ENCODE measurements at regions not wholly inside any gene's neighbourhood (a gene's known extent, or its start where the extent isn't known, plus 50 kb on each side); places are given as distances from the start of the nearest gene placed in this dataset.

DNA sequence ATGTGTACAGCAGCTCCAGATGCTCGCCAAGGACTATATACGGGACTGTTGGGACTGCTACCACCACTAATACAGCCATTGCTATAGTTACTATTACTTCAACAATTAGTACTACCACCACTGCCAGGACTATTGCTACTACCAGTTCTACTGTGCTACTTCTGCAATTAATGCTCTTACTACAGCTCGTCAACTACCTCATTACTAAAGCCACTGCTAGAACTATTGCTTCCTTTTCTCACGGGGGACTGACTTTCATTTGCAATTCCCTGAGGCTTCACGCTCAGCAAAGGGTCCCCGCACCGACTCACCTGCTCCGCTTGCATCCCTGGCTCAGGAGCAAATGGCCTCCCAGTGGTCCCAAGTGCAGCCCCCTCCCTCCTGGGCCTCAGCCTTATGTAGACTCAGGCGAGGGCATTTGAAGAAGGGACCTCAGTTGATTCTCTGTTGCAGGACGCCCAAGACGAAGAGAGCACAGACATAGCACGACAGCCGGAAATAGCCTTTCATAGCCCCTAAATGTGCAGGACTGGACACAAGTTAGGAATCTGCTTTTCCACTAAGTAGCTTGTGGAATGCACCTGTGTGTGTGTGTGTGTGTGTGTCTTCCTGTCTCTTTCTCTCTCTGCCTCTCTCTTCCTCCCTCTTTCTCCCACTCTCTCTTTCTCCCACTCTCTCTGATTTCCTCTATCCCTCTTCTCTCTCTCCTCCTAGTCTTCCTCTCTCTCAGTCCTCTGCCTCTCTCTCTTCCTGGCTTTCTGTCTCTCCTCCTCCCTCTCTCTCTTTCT, 294.8 kb downstream of the ASMT start:
- DNase-seq (ENCODE audit: low read depth in 6 of 9, low spot score in 9 of 9), result no peak
- H3K4me1 ChIP-seq (ENCODE audit: control insufficient read depth in 2 of 2, insufficient read depth in 2 of 2, low read length in 2 of 2), result no peaks in the 10 kb centered on the region
- no peaks in the 10 kb centered on the region for H3K27me3 ChIP-seq (ENCODE audit: control insufficient read depth in 2 of 2, insufficient read depth in 1 of 2, low read length in 1 of 2)
- no peak overlapping the region for H3K27ac ChIP-seq (ENCODE audit: low read depth in 1 of 2, low read length in 1 of 2)
- H3K36me3 ChIP-seq (ENCODE audit: control insufficient read depth in 2 of 2, insufficient read depth in 2 of 2, low read length in 1 of 2), result no peaks in the 10 kb centered on the region
- no peaks in the 10 kb centered on the region for H3K9me3 ChIP-seq (ENCODE audit: control insufficient read depth in 2 of 2, insufficient read depth in 1 of 2, low read length in 1 of 2)
- no peak overlapping the region for H3K4me3 ChIP-seq (ENCODE audit: low read length in 2 of 2)
- 54% methylated on average over 13 of the region's 13 CpGs for WGBS

DNA sequence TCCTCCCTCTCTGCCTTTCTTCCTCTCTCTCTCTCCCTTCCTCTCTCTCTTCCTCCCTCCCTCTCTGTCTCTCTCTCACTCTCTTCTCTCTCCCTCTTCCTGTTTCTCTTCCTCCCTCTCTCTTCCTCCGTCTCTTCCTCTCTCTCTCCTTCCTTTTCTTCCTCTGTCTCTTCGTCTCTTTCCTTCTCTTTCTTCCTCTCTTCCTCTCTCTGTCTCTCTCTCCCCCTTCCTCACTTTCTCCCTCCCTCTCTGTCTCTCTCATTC, 295.3 kb downstream of the ASMT start:
- DNase-seq (ENCODE audit: low read depth in 6 of 9, low spot score in 9 of 9), result no peak
- 76% methylated on average over 2 of the region's 2 CpGs for WGBS
- no peak overlapping the region for H3K4me3 ChIP-seq (ENCODE audit: low read length in 2 of 2)

DNA sequence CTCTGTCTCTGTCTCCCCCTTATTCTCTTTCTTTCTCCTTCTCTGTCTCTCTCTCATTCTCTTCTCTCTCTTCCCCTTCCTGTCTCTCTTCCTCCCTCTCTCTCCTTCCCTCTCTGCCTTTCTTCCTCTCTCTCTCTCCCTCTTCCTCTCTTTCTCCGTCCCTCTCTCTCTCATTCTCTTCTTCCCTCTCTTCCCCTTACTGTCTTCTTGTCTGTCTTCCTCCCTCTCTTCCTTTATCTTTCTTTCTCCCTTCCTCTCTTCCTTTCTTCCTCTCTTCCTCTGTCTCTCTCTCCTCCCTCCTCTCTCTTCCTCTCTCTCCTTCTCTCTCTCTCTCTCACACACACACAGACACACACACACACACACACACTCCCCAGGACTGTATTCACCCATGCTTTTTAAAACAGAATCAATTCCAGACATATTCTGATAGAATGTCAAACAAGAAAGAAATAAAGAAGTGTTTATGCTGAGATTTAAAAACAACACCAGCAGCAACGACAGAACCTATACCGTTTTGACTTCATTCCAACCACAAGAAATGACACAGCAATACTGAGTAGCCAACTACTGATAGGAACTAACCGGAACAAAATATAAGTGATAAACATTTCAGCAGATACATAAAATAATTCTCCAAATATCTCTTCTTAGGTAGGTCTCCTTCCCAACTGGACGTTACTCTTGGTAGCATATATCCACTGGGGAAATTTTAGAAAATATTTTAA, 296.7 kb downstream of the ASMT start:
- Histone ChIP-seq H3K27me3 (ENCODE audit: control insufficient read depth in 2 of 2, insufficient read depth in 1 of 2, low read length in 1 of 2) (no peaks in the 10 kb centered on the region), H3K4me3 (ENCODE audit: low read length in 2 of 2) (no peak overlapping the region), H3K36me3 (ENCODE audit: control insufficient read depth in 2 of 2, insufficient read depth in 2 of 2, low read length in 1 of 2) (no peaks in the 10 kb centered on the region), H3K27ac (ENCODE audit: low read depth in 1 of 2, low read length in 1 of 2) (no peak overlapping the region), H3K4me1 (ENCODE audit: control insufficient read depth in 2 of 2, insufficient read depth in 2 of 2, low read length in 2 of 2) (no peaks in the 10 kb centered on the region), H3K9me3 (ENCODE audit: control insufficient read depth in 2 of 2, insufficient read depth in 1 of 2, low read length in 1 of 2) (no peaks in the 10 kb centered on the region)
- 29% methylated on average over 5 of the region's 5 CpGs for WGBS
- no peak for DNase-seq (ENCODE audit: low read depth in 6 of 9, low spot score in 9 of 9)

More for the DNA sequence above, 295.3 kb downstream of the ASMT start:
- H3K36me3 ChIP-seq (ENCODE audit: control insufficient read depth in 2 of 2, insufficient read depth in 2 of 2, low read length in 1 of 2), result no peaks in the 10 kb centered on the region
- H3K9me3 ChIP-seq (ENCODE audit: control insufficient read depth in 2 of 2, insufficient read depth in 1 of 2, low read length in 1 of 2), result no peaks in the 10 kb centered on the region
- H3K27ac ChIP-seq (ENCODE audit: low read depth in 1 of 2, low read length in 1 of 2), result no peak overlapping the region
- H3K27me3 ChIP-seq (ENCODE audit: control insufficient read depth in 2 of 2, insufficient read depth in 1 of 2, low read length in 1 of 2), result no peaks in the 10 kb centered on the region
- no peaks in the 10 kb centered on the region for H3K4me1 ChIP-seq (ENCODE audit: control insufficient read depth in 2 of 2, insufficient read depth in 2 of 2, low read length in 2 of 2)

DNA sequence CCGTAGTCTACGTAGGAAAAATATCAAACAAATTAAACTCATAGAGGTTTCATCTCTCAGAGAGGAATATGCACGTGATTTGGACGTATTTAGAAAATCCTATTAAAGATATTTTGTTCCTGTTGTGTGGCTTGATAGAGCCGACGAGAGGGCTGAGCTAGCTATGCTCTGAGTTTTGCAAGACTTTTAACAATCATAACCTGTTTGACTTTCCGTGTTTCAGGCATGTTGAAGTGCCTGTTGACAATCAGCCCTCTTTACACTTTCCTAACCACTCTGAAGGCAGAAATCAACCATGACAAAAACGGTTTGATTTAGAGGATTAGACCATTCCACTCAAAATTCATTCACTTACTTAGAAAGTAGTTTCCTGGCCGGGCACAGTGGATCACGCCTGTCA, 297.3 kb downstream of the ASMT start:
- Histone ChIP-seq H3K4me1 (ENCODE audit: control insufficient read depth in 2 of 2, insufficient read depth in 2 of 2, low read length in 2 of 2) (no peaks in the 10 kb centered on the region), H3K9me3 (ENCODE audit: control insufficient read depth in 2 of 2, insufficient read depth in 1 of 2, low read length in 1 of 2) (no peaks in the 10 kb centered on the region), H3K27me3 (ENCODE audit: control insufficient read depth in 2 of 2, insufficient read depth in 1 of 2, low read length in 1 of 2) (no peaks in the 10 kb centered on the region), H3K27ac (ENCODE audit: low read depth in 1 of 2, low read length in 1 of 2) (no peak overlapping the region), H3K36me3 (ENCODE audit: control insufficient read depth in 2 of 2, insufficient read depth in 2 of 2, low read length in 1 of 2) (no peaks in the 10 kb centered on the region), H3K4me3 (ENCODE audit: low read length in 2 of 2) (no peak overlapping the region)
- WGBS, result 94% methylated on average over 10 of the region's 10 CpGs
- DNase-seq (ENCODE audit: low read depth in 6 of 9, low spot score in 9 of 9), result no peak

DNA sequence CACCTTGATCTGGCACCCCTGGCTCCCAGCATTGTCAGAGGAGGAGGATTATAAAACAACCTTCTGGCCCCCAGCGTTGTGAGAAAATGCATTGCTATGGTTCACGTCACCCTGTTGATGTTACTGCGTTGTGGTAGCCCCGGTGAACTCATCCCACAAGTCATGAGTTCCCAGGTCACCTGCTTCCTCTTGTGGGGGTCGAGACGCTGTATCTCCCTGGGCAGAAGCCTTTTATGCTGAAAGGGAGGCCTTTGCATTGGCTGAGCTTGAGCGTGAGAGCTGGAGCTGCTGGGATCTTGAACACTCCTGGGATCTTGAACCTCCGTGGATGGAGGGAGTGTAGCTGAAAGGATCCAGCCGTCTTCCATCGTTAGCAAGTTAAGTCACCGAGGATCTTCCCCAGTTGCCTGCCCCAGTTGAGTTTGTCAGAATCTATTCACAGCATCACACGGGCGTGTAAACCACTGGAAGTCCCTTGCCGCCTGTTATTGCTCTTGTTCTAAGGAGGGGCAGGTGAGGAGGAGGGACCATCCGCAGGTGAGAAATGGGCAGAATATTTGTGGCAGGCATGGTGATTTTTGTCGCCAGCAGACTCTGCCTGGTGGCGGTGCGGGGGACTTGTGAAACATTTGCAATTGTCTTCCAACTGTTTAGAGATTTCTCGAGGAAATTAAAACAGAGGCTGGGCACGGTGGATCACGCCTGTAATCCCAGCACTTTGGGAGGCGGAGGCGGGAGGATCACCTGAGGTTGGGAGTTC, 299.9 kb downstream of the ASMT start:
- DNase-seq (ENCODE audit: low read depth in 6 of 9, low spot score in 9 of 9), result no peak
- Histone ChIP-seq H3K27me3 (ENCODE audit: control insufficient read depth in 2 of 2, insufficient read depth in 1 of 2, low read length in 1 of 2) (no peaks in the 10 kb centered on the region), H3K27ac (ENCODE audit: low read depth in 1 of 2, low read length in 1 of 2) (no peak overlapping the region), H3K4me1 (ENCODE audit: control insufficient read depth in 2 of 2, insufficient read depth in 2 of 2, low read length in 2 of 2) (no peaks in the 10 kb centered on the region), H3K36me3 (ENCODE audit: control insufficient read depth in 2 of 2, insufficient read depth in 2 of 2, low read length in 1 of 2) (no peaks in the 10 kb centered on the region), H3K9me3 (ENCODE audit: control insufficient read depth in 2 of 2, insufficient read depth in 1 of 2, low read length in 1 of 2) (no peaks in the 10 kb centered on the region), H3K4me3 (ENCODE audit: low read length in 2 of 2) (no peak overlapping the region)
- WGBS, result 69% methylated on average over 23 of the region's 23 CpGs

DNA sequence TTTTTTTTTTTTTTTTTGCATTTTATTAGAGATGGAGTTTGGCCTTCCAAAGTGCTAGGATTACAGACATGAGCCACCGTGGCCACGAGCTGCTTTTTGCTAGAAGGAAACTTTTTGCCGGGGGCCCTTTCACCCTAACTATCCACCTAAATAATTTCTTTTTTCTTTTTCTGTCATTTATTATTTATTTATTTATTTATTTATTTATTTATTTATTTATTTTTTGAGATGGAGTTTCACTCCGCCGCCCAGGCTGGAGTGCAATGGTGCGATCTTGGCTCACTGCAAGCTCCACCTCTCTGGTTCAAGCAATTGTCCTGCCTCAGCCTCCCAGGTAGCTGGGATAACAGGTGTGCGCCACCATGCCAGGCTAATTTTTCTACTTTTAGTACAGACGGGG, 303.9 kb downstream of the ASMT start:
- H3K36me3 ChIP-seq (ENCODE audit: control insufficient read depth in 2 of 2, insufficient read depth in 2 of 2, low read length in 1 of 2), result no peaks in the 10 kb centered on the region

DNA sequence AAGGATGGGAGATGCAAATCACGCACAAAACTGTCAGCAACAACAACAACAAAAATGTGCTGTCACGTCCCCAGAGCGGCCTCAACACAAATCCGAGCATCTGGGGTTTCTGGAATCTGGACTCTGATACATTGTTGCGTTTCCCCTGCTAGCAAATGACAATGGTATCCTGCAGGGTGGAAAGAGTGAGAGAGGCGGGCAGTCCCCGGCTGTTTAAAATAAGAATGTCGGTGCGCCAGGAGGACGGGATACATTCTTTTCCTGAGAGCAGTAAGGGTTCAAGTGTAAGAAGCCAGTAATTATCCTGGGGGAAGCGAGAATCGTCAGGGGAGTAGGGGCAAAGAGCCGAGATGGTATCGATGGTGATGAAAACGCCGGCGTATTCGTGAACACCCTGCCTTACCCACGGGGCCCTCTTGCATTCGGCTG, 310.2 kb downstream of the ASMT start:
- no peak for DNase-seq (ENCODE audit: low read depth in 6 of 9, low spot score in 9 of 9)
- H3K9me3 ChIP-seq (ENCODE audit: control insufficient read depth in 2 of 2, insufficient read depth in 1 of 2, low read length in 1 of 2), result no peaks in the 10 kb centered on the region
- 12% methylated on average over 20 of the region's 20 CpGs for WGBS
- H3K4me3 ChIP-seq (ENCODE audit: low read length in 2 of 2), result no peak overlapping the region
- H3K4me1 ChIP-seq (ENCODE audit: control insufficient read depth in 2 of 2, insufficient read depth in 2 of 2, low read length in 2 of 2), result no peaks in the 10 kb centered on the region
- no peaks in the 10 kb centered on the region for H3K36me3 ChIP-seq (ENCODE audit: control insufficient read depth in 2 of 2, insufficient read depth in 2 of 2, low read length in 1 of 2)
- H3K27ac ChIP-seq (ENCODE audit: low read depth in 1 of 2, low read length in 1 of 2), result no peak overlapping the region
- peaks cover 2 to 11% of the 10 kb centered on the region in 2 donors for H3K27me3 ChIP-seq (ENCODE audit: control insufficient read depth in 2 of 2, insufficient read depth in 1 of 2, low read length in 1 of 2)

More for the DNA sequence above, 303.9 kb downstream of the ASMT start:
- H3K27ac ChIP-seq (ENCODE audit: low read depth in 1 of 2, low read length in 1 of 2), result no peak overlapping the region
- no peak overlapping the region for H3K4me3 ChIP-seq (ENCODE audit: low read length in 2 of 2)
- WGBS, result 98% methylated on average over 8 of the region's 8 CpGs
- H3K9me3 ChIP-seq (ENCODE audit: control insufficient read depth in 2 of 2, insufficient read depth in 1 of 2, low read length in 1 of 2), result no peaks in the 10 kb centered on the region
- H3K4me1 ChIP-seq (ENCODE audit: control insufficient read depth in 2 of 2, insufficient read depth in 2 of 2, low read length in 2 of 2), result no peaks in the 10 kb centered on the region
- H3K27me3 ChIP-seq (ENCODE audit: control insufficient read depth in 2 of 2, insufficient read depth in 1 of 2, low read length in 1 of 2), result no peaks in the 10 kb centered on the region
- DNase-seq (ENCODE audit: low read depth in 6 of 9, low spot score in 9 of 9), result no peak

DNA sequence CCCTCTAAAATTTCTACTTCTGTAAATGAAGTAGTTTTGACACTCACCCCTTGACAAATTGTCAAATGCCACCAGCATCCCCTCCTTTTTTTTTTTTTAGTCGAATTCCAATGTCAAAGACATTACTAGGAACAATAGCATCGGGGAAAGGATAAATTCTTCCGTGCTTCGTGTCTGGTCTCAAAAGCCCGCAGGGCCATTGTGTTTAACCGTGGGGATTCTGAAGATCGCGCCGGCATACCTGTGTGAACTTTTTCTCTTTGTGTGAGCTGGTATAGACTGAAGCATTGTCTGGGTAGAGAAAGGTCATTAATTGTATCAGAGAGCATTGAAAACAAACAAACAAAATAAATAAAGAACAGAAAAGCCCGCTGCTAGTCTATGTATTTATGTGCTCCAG, 313.9 kb downstream of the ASMT start:
- no peak for DNase-seq (ENCODE audit: low read depth in 6 of 9, low spot score in 9 of 9)
- 92% methylated on average over 10 of the region's 10 CpGs for WGBS

DNA sequence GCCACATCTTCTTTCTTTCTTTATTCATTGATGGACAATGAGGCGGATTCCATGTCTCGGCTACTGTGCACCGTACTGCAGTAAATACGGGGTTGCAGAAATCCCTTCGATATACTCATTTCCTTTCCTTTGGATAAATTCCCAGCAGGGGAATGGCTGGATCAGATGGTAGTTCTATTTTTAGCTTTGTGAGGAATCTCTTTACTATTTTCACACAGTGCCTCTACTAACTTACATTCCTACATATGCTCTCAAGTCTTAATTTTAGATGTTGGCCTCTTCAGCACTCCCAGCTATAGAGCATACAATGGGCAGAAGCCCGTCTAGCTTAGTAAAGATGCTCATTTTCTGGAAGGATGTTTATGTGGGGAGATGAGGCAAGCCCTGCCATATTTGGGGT, 317.4 kb downstream of the ASMT start:
- Histone ChIP-seq H3K4me1 (ENCODE audit: control insufficient read depth in 2 of 2, insufficient read depth in 2 of 2, low read length in 2 of 2) (no peaks in the 10 kb centered on the region), H3K36me3 (ENCODE audit: control insufficient read depth in 2 of 2, insufficient read depth in 2 of 2, low read length in 1 of 2) (no peaks in the 10 kb centered on the region), H3K4me3 (ENCODE audit: low read length in 2 of 2) (no peak overlapping the region), H3K9me3 (ENCODE audit: control insufficient read depth in 2 of 2, insufficient read depth in 1 of 2, low read length in 1 of 2) (no peaks in the 10 kb centered on the region), H3K27ac (ENCODE audit: low read depth in 1 of 2, low read length in 1 of 2) (no peak overlapping the region), H3K27me3 (ENCODE audit: control insufficient read depth in 2 of 2, insufficient read depth in 1 of 2, low read length in 1 of 2) (no peaks in the 10 kb centered on the region)
- WGBS, result 97% methylated on average over 6 of the region's 6 CpGs
- no peak for DNase-seq (ENCODE audit: low read depth in 6 of 9, low spot score in 9 of 9)

More for the DNA sequence above, 313.9 kb downstream of the ASMT start:
- Histone ChIP-seq H3K4me1 (ENCODE audit: control insufficient read depth in 2 of 2, insufficient read depth in 2 of 2, low read length in 2 of 2) (no peaks in the 10 kb centered on the region), H3K4me3 (ENCODE audit: low read length in 2 of 2) (no peak overlapping the region), H3K27me3 (ENCODE audit: control insufficient read depth in 2 of 2, insufficient read depth in 1 of 2, low read length in 1 of 2) (peaks cover 2 to 11% of the 10 kb centered on the region in 2 donors), H3K9me3 (ENCODE audit: control insufficient read depth in 2 of 2, insufficient read depth in 1 of 2, low read length in 1 of 2) (no peaks in the 10 kb centered on the region), H3K27ac (ENCODE audit: low read depth in 1 of 2, low read length in 1 of 2) (no peak overlapping the region), H3K36me3 (ENCODE audit: control insufficient read depth in 2 of 2, insufficient read depth in 2 of 2, low read length in 1 of 2) (no peaks in the 10 kb centered on the region)
